Hepatocyte (in vitro differentiated cells): ENCODE measurements at regions not wholly inside any gene's neighbourhood (a gene's known extent, or its start where the extent isn't known, plus 50 kb on each side); places are given as distances from the start of the nearest gene placed in this dataset.
A peak's percentile ranks its signal among the peaks of the same experiment; 100 is the strongest.

Experiments used
- DNase-seq: peaks from one replicate; pipeline ENCODE4 v3.0.0-alpha.2; 2016; ENCODE audit warnings: low spot score
- H2AFZ ChIP-seq: fragments of 200-600 bp; sonication (generic); 2 replicates; pipeline ENCODE4 v1.6.0; 2016; ENCODE audit warnings: antibody characterized with exemption, mild to moderate bottlenecking
- H3K27ac ChIP-seq: fragments of 200-600 bp; sonication (generic); 2 replicates; pipeline ENCODE4 v1.5.1; 2016; ENCODE audit warnings: mild to moderate bottlenecking
- H3K27me3 ChIP-seq: fragments of 200-600 bp; sonication (generic); 2 replicates; pipeline ENCODE4 v1.6.1; 2016
- H3K36me3 ChIP-seq: fragments of 200-600 bp; sonication (generic); replicated peaks from 2 replicates; pipeline ENCODE4 v1.5.1; 2016; ENCODE audit warnings: low read depth; ENCODE audit not compliant: insufficient read depth
- H3K4me1 ChIP-seq: fragments of 200-600 bp; sonication (generic); 2 replicates; pipeline ENCODE4 v1.5.1; 2016; ENCODE audit warnings: mild to moderate bottlenecking, moderate library complexity; ENCODE audit not compliant: insufficient read depth
- H3K4me2 ChIP-seq: fragments of 200-600 bp; sonication (generic); 2 replicates; pipeline ENCODE4 v1.6.0; 2016
- H3K4me3 ChIP-seq: fragments of 200-600 bp; sonication (generic); 2 replicates; pipeline ENCODE4 v1.5.1; 2016; ENCODE audit warnings: mild to moderate bottlenecking
- H3K79me2 ChIP-seq: fragments of 200-600 bp; sonication (generic); 2 replicates; pipeline ENCODE4 v1.6.0; 2017; ENCODE audit warnings: mild to moderate bottlenecking
- H3K9me2 ChIP-seq: fragments of 200-600 bp; sonication (generic); replicated peaks from 2 replicates; pipeline ENCODE4 v1.6.0; 2017; ENCODE audit warnings: mild to moderate bottlenecking; ENCODE audit not compliant: insufficient read depth
- H3K9me3 ChIP-seq: fragments of 200-600 bp; sonication (generic); 2 replicates; pipeline ENCODE4 v1.5.1; 2016; ENCODE audit warnings: low read depth, mild to moderate bottlenecking
- H4K20me1 ChIP-seq: fragments of 200-600 bp; sonication (generic); 2 replicates; pipeline ENCODE4 v1.6.0; 2016; ENCODE audit warnings: mild to moderate bottlenecking; ENCODE audit not compliant: insufficient read depth, poor library complexity, severe bottlenecking
- EZH2 ChIP-seq: fragments of 200-600 bp; sonication (generic); IDR thresholded peaks from 2 replicates; pipeline ENCODE4 v1.6.1; 2016; ENCODE audit warnings: antibody characterized with exemption, mild to moderate bottlenecking, borderline replicate concordance
- EZH2phosphoT487 ChIP-seq: fragments of 200-600 bp; sonication (generic); IDR thresholded peaks from one replicate; pipeline ENCODE4 v1.6.1; 2018; ENCODE audit warnings: antibody characterized with exemption, mild to moderate bottlenecking, low read depth, moderate library complexity; ENCODE audit not compliant: unreplicated experiment, severe bottlenecking
- WGBS: methylation state at CpG from one replicate; pipeline ENCODE4 v1.1.6; 2016; ENCODE audit warnings: low lambda C conversion rate; ENCODE audit errors: missing lambda C conversion rate; 5-methylcytosine and 5-hydroxymethylcytosine counted together
- TF ChIP-seq, protein P1 (sequence below): fragments of 200-600 bp; sonication (generic); IDR thresholded peaks from 2 replicates; pipeline ENCODE4 v1.5.1; 2016; ENCODE audit warnings: antibody characterized with exemption, mild to moderate bottlenecking; ENCODE audit not compliant: poor library complexity

DNA sequence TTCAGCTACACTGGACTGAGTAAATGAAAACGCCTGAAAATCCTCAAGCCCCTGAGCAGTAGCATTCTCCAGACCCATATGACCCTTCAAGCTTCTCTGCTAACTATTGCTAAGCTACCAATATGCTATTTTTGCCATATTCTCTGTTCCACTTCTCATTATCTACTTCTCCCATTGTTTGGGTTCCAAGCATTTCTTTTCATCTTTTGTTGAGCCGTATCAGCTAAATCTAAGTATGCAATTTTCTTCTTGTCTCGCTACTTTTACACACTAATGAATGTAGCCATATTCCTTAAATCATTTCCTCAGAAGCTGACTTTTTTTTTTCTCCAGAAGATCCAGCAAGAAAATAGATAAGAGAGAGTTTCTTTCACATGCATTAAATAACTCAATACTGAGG is 128.4 kb downstream of the AGTR2 start:
- 74% methylated on average over 3 of the region's 3 CpGs for WGBS
- Histone ChIP-seq H3K4me1 (no peaks in the 10 kb centered on the region), H3K79me2 (no peaks in the 10 kb centered on the region), H3K27me3 (no peaks in the 10 kb centered on the region), H4K20me1 (no peaks in the 10 kb centered on the region), H3K36me3 (no peaks in the 10 kb centered on the region), H3K4me3 (no peak overlapping the region), H3K27ac (no peak overlapping the region), H2AFZ (no peak overlapping the region), H3K9me2 (no peaks in the 10 kb centered on the region), H3K9me3 (no peaks in the 10 kb centered on the region), H3K4me2 (no peak overlapping the region)
- DNase-seq: no peak
- no peak for TF ChIP-seq EZH2
- no peak for TF ChIP-seq EZH2phosphoT487
- TF ChIP-seq, protein P1, sequence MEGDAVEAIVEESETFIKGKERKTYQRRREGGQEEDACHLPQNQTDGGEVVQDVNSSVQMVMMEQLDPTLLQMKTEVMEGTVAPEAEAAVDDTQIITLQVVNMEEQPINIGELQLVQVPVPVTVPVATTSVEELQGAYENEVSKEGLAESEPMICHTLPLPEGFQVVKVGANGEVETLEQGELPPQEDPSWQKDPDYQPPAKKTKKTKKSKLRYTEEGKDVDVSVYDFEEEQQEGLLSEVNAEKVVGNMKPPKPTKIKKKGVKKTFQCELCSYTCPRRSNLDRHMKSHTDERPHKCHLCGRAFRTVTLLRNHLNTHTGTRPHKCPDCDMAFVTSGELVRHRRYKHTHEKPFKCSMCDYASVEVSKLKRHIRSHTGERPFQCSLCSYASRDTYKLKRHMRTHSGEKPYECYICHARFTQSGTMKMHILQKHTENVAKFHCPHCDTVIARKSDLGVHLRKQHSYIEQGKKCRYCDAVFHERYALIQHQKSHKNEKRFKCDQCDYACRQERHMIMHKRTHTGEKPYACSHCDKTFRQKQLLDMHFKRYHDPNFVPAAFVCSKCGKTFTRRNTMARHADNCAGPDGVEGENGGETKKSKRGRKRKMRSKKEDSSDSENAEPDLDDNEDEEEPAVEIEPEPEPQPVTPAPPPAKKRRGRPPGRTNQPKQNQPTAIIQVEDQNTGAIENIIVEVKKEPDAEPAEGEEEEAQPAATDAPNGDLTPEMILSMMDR: no peak

DNA sequence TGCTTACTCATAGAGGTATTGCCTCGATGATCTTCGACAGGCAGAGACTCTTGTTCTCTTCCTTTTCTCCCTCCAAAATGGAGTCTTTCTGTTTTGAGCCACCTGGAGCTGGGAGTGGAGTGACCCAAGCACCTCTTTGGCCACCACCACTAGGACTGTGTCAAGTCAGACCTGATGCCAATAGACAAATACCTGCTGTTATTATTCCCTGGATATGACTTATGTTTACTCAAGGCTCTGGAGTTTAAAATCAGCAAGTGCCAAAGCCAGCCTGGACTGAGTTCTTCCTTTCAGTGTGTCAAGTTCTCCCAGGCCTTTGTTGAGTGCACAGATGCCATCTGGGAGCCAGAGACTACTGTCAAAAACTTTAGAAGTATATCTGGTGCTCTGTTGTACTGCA is 130.2 kb upstream of the SLC6A14 start:
- H3K9me3 ChIP-seq: no peaks in the 10 kb centered on the region
- no peaks in the 10 kb centered on the region for H3K27me3 ChIP-seq
- no peaks in the 10 kb centered on the region for H3K79me2 ChIP-seq
- H3K9me2 ChIP-seq: no peaks in the 10 kb centered on the region
- 60% methylated on average over 2 of the region's 2 CpGs for WGBS
- H4K20me1 ChIP-seq: no peaks in the 10 kb centered on the region
- H3K4me3 ChIP-seq: no peak overlapping the region
- DNase-seq: no peak
- no peak overlapping the region for H3K27ac ChIP-seq
- no peaks in the 10 kb centered on the region for H3K4me1 ChIP-seq
- no peak overlapping the region for H3K4me2 ChIP-seq
- no peak for TF ChIP-seq EZH2
- TF ChIP-seq, protein P1: no peak
- TF ChIP-seq EZH2phosphoT487: no peak
- H2AFZ ChIP-seq: no peak overlapping the region
- H3K36me3 ChIP-seq: no peaks in the 10 kb centered on the region

DNA sequence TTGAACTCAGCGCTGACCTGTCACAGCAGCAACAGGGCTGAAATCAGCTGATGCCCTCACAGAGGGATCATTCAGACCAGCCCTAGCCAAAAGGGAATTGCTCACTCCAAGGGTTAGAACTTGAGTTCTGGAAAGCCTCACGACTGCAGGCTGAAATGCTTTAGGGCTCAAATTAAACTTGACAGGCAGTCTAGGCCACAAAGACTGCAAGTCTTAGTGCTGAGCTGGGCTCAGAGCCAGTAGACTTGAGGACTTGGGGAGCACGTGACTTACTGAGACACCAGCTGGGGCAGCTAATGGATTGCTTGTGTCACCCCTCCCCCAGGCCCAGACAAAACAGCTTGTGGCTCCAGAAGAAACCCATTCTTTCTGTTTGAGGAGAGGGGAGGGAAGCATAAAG is 119.0 kb upstream of the SLC6A14 start:
- no peaks in the 10 kb centered on the region for H3K9me3 ChIP-seq
- H2AFZ ChIP-seq: no peak overlapping the region
- H3K36me3 ChIP-seq: no peaks in the 10 kb centered on the region
- TF ChIP-seq, protein P1: no peak
- TF ChIP-seq EZH2phosphoT487: no peak
- TF ChIP-seq EZH2: no peak
- peak; percentile 37 for DNase-seq
- H3K4me2 ChIP-seq: no peak overlapping the region
- no peaks in the 10 kb centered on the region for H3K79me2 ChIP-seq
- H3K4me3 ChIP-seq: no peak overlapping the region
- 41% methylated on average over 3 of the region's 3 CpGs for WGBS
- no peaks in the 10 kb centered on the region for H3K27me3 ChIP-seq
- H3K27ac ChIP-seq: no peak overlapping the region
- H3K4me1 ChIP-seq: no peaks in the 10 kb centered on the region
- H3K9me2 ChIP-seq: no peaks in the 10 kb centered on the region
- no peaks in the 10 kb centered on the region for H4K20me1 ChIP-seq

DNA sequence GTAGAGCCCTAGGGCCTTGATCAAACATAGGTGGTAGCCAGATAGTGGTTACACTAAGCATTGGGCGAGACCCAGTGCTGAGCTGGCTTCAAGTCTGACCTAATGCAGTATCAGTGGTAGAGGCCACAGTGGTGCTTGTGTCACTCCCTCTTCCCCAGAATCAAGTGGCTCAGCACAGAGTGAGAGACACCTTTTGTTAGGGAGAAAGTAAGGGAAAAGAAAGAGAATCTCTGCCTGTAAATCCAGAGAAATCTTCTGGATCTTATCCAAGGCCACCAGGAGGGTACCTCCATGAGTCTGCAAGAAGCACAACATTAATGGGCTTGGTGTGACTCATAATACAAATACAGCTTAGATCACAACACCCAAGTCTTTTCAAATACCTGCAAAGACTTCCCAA is 117.7 kb upstream of the SLC6A14 start:
- Histone ChIP-seq H3K4me2 (no peak overlapping the region), H4K20me1 (no peaks in the 10 kb centered on the region)

More for the DNA sequence above, 117.7 kb upstream of the SLC6A14 start:
- DNase-seq: no peak
- Histone ChIP-seq H3K27me3 (no peaks in the 10 kb centered on the region), H3K9me3 (no peaks in the 10 kb centered on the region), H3K27ac (no peak overlapping the region), H3K4me1 (no peaks in the 10 kb centered on the region), H3K36me3 (no peaks in the 10 kb centered on the region), H2AFZ (no peak overlapping the region), H3K9me2 (no peaks in the 10 kb centered on the region), H3K79me2 (no peaks in the 10 kb centered on the region), H3K4me3 (no peak overlapping the region)
- TF ChIP-seq, protein P1: no peak
- TF ChIP-seq EZH2phosphoT487 (no peak), EZH2 (no peak)
- WGBS: 73% methylated on average over 1 of the region's 1 CpG
